Mucosa of descending colon (tissue), 3 donors: ENCODE measurements at regions not wholly inside any gene's neighbourhood (a gene's known extent, or its start where the extent isn't known, plus 50 kb on each side); places are given as distances from the start of the nearest gene placed in this dataset.

Experiments used
- ATAC-seq: fragments of 200-7000 bp; cut with Tn5 transposase; one replicate; pipeline ENCODE4 v1.9.1; 2020; ENCODE audit warnings: mild to moderate bottlenecking, moderate library complexity
- DNase-seq, 3 donors: peaks; one replicate each; pipeline ENCODE4 v3.0.0-alpha.2; 2020
- H3K36me3 ChIP-seq: fragments of 200-600 bp; one replicate; pipeline ENCODE4 v1.8.0; 2021; ENCODE audit warnings: low read depth, mild to moderate bottlenecking
- H3K4me1 ChIP-seq: fragments of 200-600 bp; one replicate; pipeline ENCODE4 v1.8.0; 2021; ENCODE audit warnings: low read depth, mild to moderate bottlenecking
- H3K4me3 ChIP-seq: fragments of 200-600 bp; one replicate; pipeline ENCODE4 v1.8.0; 2021; ENCODE audit warnings: mild to moderate bottlenecking
- H3K9me3 ChIP-seq: fragments of 200-600 bp; one replicate; pipeline ENCODE4 v1.8.0; 2021; ENCODE audit warnings: mild to moderate bottlenecking
- CTCF ChIP-seq: fragments of 200-600 bp; IDR thresholded peaks from one replicate; pipeline ENCODE4 v1.8.0; 2022; ENCODE audit warnings: antibody characterized with exemption, mild to moderate bottlenecking
- intact Hi-C, 2 donors: fragments of 100-400 bp; cut with DNase I in 1 of 2; cut with micrococcal nuclease in 1 of 2; formaldehyde crosslinking; loops; one replicate each; pipeline versions ENCODE4 v1.11.0 to v1.11.1; 2022; cut with DNase I, micrococcal nuclease
- donor health status: DM: no; HTN: no; CAD: no; lungs with moderate emphysema.
- donor health status: DM: no; HTN: no; CAD: no.
- donor health status: DM: no; HTN: yes; CAD: no.

DNA sequence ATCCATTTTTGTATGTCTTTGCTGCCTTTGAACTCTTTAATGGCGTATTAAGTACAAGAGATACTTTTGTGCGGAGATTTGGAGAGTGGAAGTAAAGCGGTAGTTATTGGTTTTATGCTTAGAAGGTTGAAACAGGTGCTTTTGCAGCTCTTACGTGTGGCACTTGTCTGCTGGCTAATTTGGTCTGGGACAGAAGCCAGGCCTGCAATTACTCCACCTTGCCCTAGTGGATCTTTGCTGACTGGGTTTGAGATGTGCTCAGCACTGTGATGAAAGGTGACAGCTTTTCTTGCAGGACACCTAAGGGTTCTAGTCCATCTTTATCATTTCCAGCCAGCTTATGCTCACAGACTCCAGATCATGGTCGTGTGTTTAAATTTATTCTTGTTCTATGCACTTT, 252.5 kb downstream of the RPL10L start:
- H3K4me1 ChIP-seq = no peaks in the 10 kb centered on the region
- H3K4me3 ChIP-seq = no peak overlapping the region
- no peaks in the 10 kb centered on the region for H3K9me3 ChIP-seq
- no peaks in the 10 kb centered on the region for H3K36me3 ChIP-seq
- peak; percentile 66 for ATAC-seq
- no peak for TF ChIP-seq CTCF
- DNase-seq = peak in 2 of 3 donors; percentile 38 to 59
- intact Hi-C loops = no loop called here

DNA sequence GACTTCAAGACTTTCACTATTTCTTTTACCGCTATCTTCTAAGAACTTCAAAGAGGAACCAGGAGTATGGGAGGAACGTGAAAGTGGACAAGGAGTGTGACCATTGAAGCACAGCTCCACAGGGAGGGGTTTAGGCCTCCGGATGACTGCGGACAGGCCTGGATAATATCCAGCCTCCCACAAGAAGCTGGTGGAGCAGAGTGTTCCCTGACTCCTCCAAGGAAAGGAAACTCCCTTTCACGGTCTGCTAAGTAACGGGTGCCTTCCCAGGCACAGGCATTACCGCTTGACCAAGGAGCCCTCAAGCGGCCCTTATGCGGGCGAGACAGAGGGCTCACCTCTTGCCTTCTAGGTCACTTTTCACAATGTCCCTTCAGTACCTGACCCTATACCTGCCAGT, 267.0 kb downstream of the RPL10L start:
- no peak for TF ChIP-seq CTCF
- no peak overlapping the region for H3K4me3 ChIP-seq
- no peaks in the 10 kb centered on the region for H3K36me3 ChIP-seq
- no peaks in the 10 kb centered on the region for H3K4me1 ChIP-seq
- DNase-seq = no peak
- H3K9me3 ChIP-seq = no peaks in the 10 kb centered on the region
- ATAC-seq = no peak
- intact Hi-C loops = no loop called here

DNA sequence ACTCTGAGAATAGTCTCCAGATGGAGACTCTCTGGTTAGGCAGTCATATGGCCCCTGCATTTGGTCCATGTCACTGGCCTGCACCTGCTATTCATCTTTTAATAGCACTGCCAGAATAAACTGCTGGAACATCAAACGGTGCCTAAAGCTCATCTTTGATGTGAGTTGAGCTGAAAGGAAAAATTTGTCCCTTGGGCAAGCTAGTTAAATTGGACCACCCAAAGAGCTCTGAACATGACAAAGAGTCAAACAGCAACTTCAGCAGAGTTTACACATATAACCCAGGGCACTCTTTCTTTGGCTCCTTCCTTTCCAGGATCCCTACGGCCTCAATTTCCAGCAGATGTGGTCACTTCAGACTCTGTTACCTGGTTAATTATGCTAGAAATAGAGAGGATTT, 269.9 kb downstream of the RPL10L start:
- no peak for ATAC-seq
- no peak for TF ChIP-seq CTCF
- no peaks in the 10 kb centered on the region for H3K9me3 ChIP-seq
- no peaks in the 10 kb centered on the region for H3K36me3 ChIP-seq
- intact Hi-C loops = no loop called here
- no peak overlapping the region for H3K4me3 ChIP-seq
- no peak for DNase-seq
- H3K4me1 ChIP-seq = no peaks in the 10 kb centered on the region

- H3K9me3 ChIP-seq = no peaks in the 10 kb centered on the region
- no peak for DNase-seq
Observed at GRCh38 chr14:46378248-46378647, 273.3 kb downstream of the RPL10L start.

DNA sequence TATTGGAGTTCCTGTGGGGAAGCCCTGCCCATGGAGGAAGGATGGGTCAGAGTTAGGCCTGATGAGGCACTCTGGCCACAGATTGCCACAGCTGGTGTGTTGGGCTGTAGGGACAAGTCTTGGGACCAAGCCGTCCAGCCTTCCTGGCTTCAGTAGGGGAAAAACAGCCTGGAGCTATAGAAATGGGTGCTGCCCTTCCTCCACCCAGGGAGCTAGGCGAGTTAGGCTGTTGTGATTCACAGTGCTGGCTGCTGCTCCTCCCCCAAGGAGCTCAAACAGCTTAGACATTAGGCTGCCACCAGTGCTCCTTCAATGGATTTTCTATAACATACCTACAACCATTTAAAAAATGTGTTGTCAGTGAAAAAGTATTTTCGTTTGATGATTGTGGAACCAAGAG, 274.3 kb downstream of the RPL10L start:
- no peak for TF ChIP-seq CTCF
- ATAC-seq (no peak), DNase-seq (no peak)
- no peaks in the 10 kb centered on the region for H3K36me3 ChIP-seq
- no peak overlapping the region for H3K4me3 ChIP-seq
- intact Hi-C loops = no loop called here
- H3K4me1 ChIP-seq = no peaks in the 10 kb centered on the region
- no peaks in the 10 kb centered on the region for H3K9me3 ChIP-seq

More at GRCh38 chr14:46378248-46378647, 273.3 kb downstream of the RPL10L start:
- TF ChIP-seq CTCF = no peak
- intact Hi-C loops = no loop called here
- Histone ChIP-seq H3K4me3 (no peak overlapping the region), H3K36me3 (no peaks in the 10 kb centered on the region), H3K4me1 (no peaks in the 10 kb centered on the region)
- ATAC-seq = no peak

GRCh38 chr14:46369391-46369790, 282.2 kb downstream of the RPL10L start:
- intact Hi-C loops = no loop called here
- DNase-seq (no peak), ATAC-seq (no peak)
- no peak overlapping the region for H3K4me3 ChIP-seq
- TF ChIP-seq CTCF = no peak
- no peaks in the 10 kb centered on the region for H3K4me1 ChIP-seq
- H3K36me3 ChIP-seq = no peaks in the 10 kb centered on the region
- no peaks in the 10 kb centered on the region for H3K9me3 ChIP-seq
